Heart right ventricle (tissue), 16 donors: ENCODE measurements at regions not wholly inside any gene's neighbourhood (a gene's known extent, or its start where the extent isn't known, plus 50 kb on each side); places are given as distances from the start of the nearest gene placed in this dataset.

Experiments used
- ATAC-seq, 8 donors: fragments of 200-7000 bp; cut with Tn5 transposase; one replicate each; pipeline ENCODE4 v1.9.1; 2020; ENCODE audit warnings: mild to moderate bottlenecking in 8 of 8, moderate library complexity in 8 of 8, moderate number of reproducible peaks in 1 of 8
- DNase-seq, 2 donors: peaks; one replicate each; pipeline ENCODE4 v3.0.0-alpha.2; 2020
- H3K27ac ChIP-seq, 10 donors: fragments of 200-600 bp; sonication (generic) in 2 of 10; one replicate each; pipeline versions ENCODE4 v1.5.0 to v1.8.0; 2020 to 2022; ENCODE audit warnings: mild to moderate bottlenecking in 3 of 10
- H3K27me3 ChIP-seq, 7 donors: fragments of 200-600 bp; one replicate each; pipeline ENCODE4 v1.8.0; 2021 to 2022; ENCODE audit warnings: mild to moderate bottlenecking in 2 of 7
- H3K36me3 ChIP-seq, 9 donors: fragments of 200-600 bp; sonication (generic) in 1 of 9; one replicate each; pipeline versions ENCODE4 v1.5.0 to v1.8.0; 2020 to 2022; ENCODE audit warnings: mild to moderate bottlenecking in 2 of 9
- H3K4me1 ChIP-seq, 9 donors: fragments of 200-600 bp; sonication (generic) in 1 of 9; one replicate each; pipeline versions ENCODE4 v1.5.0 to v1.8.0; 2020 to 2022; ENCODE audit warnings: mild to moderate bottlenecking in 4 of 9
- H3K4me3 ChIP-seq, 10 donors: fragments of 200-600 bp; sonication (generic) in 2 of 10; one replicate each; pipeline versions ENCODE4 v1.5.0 to v1.8.0; 2020 to 2022; ENCODE audit warnings: mild to moderate bottlenecking in 7 of 10, moderate library complexity in 2 of 10
- H3K9me3 ChIP-seq, 11 donors: fragments of 200-600 bp in 10 of 11; sonication (generic) in 2 of 11; one replicate each; pipeline versions ENCODE4 v1.5.0 to v1.8.0; 2013 to 2022; ENCODE audit warnings: mild to moderate bottlenecking in 2 of 11, control low read depth in 1 of 11, moderate library complexity in 1 of 11
- CTCF ChIP-seq, 9 donors: fragments of 200-600 bp; sonication (generic) in 2 of 9; IDR thresholded peaks; one replicate each; pipeline versions ENCODE4 v1.5.0 to v1.8.0; 2021 to 2022; ENCODE audit warnings: antibody characterized with exemption in 9 of 9, mild to moderate bottlenecking in 5 of 9, moderate library complexity in 1 of 9
- WGBS, 2 donors: extraction: QIAGEN DNeasy Blood & Tissue Kit; methylation state at CpG; one replicate each; pipeline ENCODE4 v1.1.7; 2013; ENCODE audit warnings: inconsistent platforms in 1 of 2; 5-methylcytosine and 5-hydroxymethylcytosine counted together
- intact Hi-C, 10 donors: fragments of 100-400 bp; cut with DNase I; formaldehyde crosslinking; loops; one replicate each; pipeline versions ENCODE4 v1.11.1 to v1.14.2; 2022
- donor health status: Arrhythmogenic right ventricular cardiomyopathy.
- donor health status: ischemic (EF 13 %, LVEDD 7.1; RV severe dilation, severe dysfunction).
- donor health status: healthy with polysubstance abuse.
- donor health status: DM: no; HTN: yes; CAD: no.
- donor health status: DM: no; HTN: no; CAD: no.
- donor health status: ischemic (EF 25% LVEDD 6.9; RV normal size, moderate dysfunction).
- donor health status: ischemic (EF 25% LVEDD 5.7; RV mildly dilated, moderate dysfunction).
- donor health status: healthy.
- donor health status: DM: yes; HTN: yes; CAD: no.
- donor health status: Ischemic cardiomyopathy.
- donor health status: ischemic (EF 35%, LVEDD 5.7; RV mildly dilated, moderate dysfunction).
- donor health status: nonischemic (EF 11% LVEDD 7.7; RV severe dilation, severe dysfunction).
- donor health status: DM: yes; HTN: yes; CAD: no.
- donor health status: PGD.
- donor health status: ischemic (EF 29% LVEDD 5.4; RV normal size, mild dysfunction).
- donor health status: nonischemic (EF 23%, LVEDD 6.1; RV moderate dilation, normal function).

DNA sequence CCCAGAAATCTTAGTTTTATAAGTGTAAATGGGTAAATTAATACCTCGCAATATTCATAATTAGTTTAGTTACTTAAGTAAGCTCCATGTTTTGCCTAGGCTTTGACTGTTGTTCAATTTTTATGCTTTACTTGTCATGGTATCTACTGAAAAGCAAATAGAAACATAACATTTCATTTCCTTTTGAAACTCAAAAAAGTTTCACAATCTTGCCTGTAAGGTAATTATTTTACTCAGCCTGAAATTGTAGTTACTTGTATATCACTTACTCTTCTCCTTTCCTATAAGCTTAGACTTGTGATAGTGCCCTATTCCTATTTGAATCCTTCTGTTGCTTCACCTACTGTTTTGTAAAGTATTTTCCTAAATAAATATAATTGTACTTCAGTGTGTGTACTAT lies 914.4 kb upstream of the COX7C start:
- Histone ChIP-seq H3K36me3 (no peaks in the 10 kb centered on the region), H3K27ac (no peak overlapping the region), H3K4me1 (no peaks in the 10 kb centered on the region), H3K4me3 (no peak overlapping the region), H3K27me3 (no peaks in the 10 kb centered on the region), H3K9me3 (no peaks in the 10 kb centered on the region)
- WGBS, 2 donors: 86 to 94% methylated on average over 1 of the region's 1 CpG
- ATAC-seq (no peak), DNase-seq (no peak)
- TF ChIP-seq CTCF (IDR thresholded peaks at IDR 0.05): no peak
- intact Hi-C loops: no loop called here

GRCh38 chr5:85709728-85710127 lies 908.0 kb upstream of the COX7C start:
- Histone ChIP-seq H3K4me3 (no peak overlapping the region), H3K4me1 (no peaks in the 10 kb centered on the region), H3K9me3 (no peaks in the 10 kb centered on the region), H3K27ac (no peak overlapping the region), H3K36me3 (no peaks in the 10 kb centered on the region), H3K27me3 (no peaks in the 10 kb centered on the region)
- no peak for TF ChIP-seq CTCF (IDR thresholded peaks at IDR 0.05)
- intact Hi-C loops: no loop called here
- WGBS, 2 donors: 73 to 77% methylated on average over 1 of the region's 1 CpG
- DNase-seq (no peak), ATAC-seq (no peak)

DNA sequence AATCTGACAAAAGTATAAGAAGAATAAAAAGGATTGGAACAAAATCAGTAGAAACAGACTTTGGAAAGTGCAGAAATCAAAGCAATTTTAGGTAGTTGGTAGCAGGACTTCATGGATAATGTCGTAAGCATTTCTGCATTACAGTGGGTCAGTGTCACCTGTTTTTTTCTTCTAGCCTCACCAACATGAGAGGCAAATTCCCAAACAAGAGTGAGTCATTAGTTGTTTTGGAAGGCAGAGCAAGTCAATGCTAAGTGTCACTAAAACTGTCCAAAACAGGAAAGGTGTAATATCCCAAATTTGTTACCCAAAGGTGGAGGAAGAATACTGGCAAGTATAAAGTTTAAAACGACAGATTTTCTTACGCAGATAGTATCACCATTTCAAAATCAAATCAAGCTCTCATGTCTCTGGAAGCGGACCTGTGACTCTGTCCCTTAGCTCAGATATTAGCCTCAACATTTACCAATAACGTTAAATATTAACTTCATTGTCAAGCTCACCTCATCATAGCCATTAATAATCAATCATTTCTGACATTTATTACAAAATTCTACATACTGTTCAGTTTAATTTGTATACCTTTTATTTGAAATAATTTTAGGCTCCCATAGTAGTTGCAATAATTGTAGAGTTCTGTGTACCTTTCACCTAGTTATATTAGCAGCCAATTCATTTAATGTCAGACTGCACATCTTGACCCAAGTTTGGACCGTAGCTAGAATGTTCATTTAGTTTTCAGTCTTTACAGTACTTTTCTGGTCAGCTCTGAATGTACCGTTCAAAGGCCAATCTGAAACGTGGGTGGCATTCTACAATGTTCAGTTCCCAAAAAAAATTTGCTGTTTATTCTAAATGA lies 901.2 kb upstream of the COX7C start:
- no peak for TF ChIP-seq CTCF (IDR thresholded peaks at IDR 0.05)
- no peaks in the 10 kb centered on the region for H3K4me1 ChIP-seq
- no peaks in the 10 kb centered on the region for H3K27me3 ChIP-seq
- H3K36me3 ChIP-seq: no peaks in the 10 kb centered on the region
- H3K9me3 ChIP-seq: no peaks in the 10 kb centered on the region
- intact Hi-C loops: no loop called here
- no peak overlapping the region for H3K4me3 ChIP-seq
- ATAC-seq (no peak), DNase-seq (no peak)
- H3K27ac ChIP-seq: no peak overlapping the region
- 78 to 84% methylated on average over 8 of the region's 8 CpGs for WGBS, 2 donors

DNA sequence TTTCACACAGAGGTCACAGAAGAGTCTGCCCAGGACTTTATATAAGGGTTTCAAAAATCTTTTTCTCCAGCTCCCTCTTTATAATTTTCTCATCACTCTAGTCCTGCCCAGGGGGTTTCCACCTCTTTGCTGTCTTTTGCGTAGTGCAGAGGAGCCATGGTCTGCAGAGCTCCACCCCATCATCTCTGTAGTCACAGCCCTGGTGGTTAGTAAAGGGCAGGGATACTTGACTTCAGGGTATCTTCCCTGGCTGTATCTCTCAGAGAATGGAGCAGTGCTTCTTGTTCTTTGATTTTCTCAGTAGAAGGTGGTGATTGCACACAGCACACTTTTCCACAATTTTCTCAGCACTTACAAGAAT lies 900.6 kb upstream of the COX7C start:
- H3K36me3 ChIP-seq: no peaks in the 10 kb centered on the region
- H3K4me1 ChIP-seq: no peaks in the 10 kb centered on the region
- H3K9me3 ChIP-seq: peaks cover 0 to 3% (median 0%) of the 10 kb centered on the region in 11 donors
- no peak for ATAC-seq
- intact Hi-C loops: no loop called here
- TF ChIP-seq CTCF (IDR thresholded peaks at IDR 0.05): no peak
- H3K27ac ChIP-seq: no peak overlapping the region
- no peak for DNase-seq
- WGBS, 2 donors: 82 to 88% methylated on average over 1 of the region's 1 CpG
- no peaks in the 10 kb centered on the region for H3K27me3 ChIP-seq
- no peak overlapping the region for H3K4me3 ChIP-seq
